Inferior parietal cortex (tissue), 1 donor: ENCODE measurements at regions not wholly inside any gene's neighbourhood (a gene's known extent, or its start where the extent isn't known, plus 50 kb on each side); places are given as distances from the start of the nearest gene placed in this dataset.
"Not testable (repeated sequence)": the region's sequence is repeated elsewhere in the genome, so short reads cannot be mapped to it uniquely, and the experiment has no call there.

Experiments used
- DNase-seq: peaks from one replicate; pipeline ENCODE4 v3.0.0-alpha.2; 2016; ENCODE audit errors: extremely low spot score

DNA sequence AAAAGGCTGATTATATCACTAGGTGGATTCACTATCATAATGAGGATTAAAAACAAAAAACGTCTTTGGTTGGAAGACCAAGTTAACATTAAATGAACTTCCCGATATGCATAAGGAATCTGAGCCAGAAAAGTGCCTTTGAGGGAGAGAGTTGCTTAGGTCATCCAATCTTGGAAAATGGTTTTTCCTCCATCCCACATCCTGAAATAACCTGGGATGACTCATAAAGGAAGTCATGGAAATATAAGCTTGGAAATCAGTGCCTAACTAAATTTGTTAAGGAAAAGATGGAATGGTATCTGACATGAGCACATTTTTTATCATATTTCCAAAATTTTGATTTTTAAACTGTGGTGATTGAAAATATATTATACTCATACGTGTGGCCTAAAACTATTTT, 66.0 kb downstream of the KBTBD8 start:
- DNase-seq = no peak

DNA sequence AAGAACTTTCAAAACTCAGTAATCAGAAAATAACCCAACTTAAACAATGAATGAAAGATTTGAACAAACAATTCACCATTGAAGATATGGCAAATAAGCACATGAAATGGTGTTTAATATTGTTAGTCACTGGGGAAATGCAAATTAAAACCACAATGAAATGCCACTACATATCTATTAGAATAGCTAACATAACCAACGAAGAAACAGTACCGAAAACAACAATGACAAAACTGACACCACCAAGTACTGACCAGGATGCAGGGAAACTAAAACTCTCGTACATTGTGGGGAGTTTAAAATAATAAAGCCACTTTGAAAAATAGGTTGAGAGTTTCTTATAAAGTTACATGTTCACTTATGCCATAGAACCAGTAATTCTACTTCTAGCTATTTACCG, 69.1 kb downstream of the KBTBD8 start:
- DNase-seq = no peak

DNA sequence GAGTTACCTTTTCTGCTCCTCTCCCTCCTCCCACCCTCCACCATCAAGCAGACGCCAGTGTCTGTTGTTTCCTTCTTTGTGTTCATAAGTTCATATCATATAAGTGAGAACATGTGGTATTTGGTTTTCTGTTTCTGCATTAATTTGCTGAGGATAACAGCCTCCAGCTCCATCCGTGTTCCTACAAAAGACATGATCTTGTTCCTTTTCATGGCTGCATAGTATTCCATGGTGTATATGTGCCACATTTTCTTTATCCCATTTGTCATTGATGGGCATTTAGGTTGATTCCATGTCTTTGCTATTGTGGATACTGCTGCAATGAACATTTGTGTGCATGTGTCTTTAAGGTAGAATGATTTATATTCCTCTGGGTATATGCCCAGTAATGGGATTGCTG, 74.5 kb downstream of the KBTBD8 start:
- not testable (repeated sequence) for DNase-seq

DNA sequence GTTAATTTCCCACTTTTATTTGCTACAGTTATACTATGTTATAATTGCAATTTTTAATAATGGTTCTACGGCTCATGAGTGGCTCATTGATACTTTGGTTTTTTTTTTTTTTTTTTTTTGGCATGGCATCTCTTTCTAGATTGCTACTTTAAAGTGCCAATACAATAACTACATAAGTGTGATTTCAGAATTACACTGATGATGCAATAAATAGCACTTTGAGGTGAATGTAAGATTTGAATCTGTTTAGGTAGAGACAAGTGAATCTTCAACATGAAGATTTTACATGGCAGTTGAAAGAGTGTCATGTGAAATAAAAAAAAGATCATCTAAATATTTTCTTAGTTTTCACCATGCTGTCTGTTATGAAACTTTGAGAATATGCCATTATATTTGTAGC, 75.7 kb downstream of the KBTBD8 start:
- DNase-seq = no peak

DNA sequence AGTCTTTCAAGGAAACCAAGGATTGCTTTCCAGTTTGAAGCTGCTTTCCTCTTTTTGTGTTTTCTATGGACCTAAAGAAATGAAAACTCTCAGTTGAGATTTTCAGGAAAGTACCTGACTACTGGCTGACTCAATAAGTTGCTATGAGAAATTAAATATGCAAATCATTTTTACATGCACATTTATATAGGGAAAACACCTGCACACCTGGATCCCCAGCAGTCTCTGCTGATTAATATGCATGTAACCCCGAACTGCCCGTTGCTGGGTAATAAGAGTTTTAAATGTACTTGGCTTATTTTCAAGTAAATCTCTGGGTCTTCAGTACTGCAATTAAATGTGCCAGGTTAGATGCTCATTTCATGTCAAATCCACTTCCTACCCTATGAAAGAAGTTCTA, 77.2 kb downstream of the KBTBD8 start:
- no peak for DNase-seq

DNA sequence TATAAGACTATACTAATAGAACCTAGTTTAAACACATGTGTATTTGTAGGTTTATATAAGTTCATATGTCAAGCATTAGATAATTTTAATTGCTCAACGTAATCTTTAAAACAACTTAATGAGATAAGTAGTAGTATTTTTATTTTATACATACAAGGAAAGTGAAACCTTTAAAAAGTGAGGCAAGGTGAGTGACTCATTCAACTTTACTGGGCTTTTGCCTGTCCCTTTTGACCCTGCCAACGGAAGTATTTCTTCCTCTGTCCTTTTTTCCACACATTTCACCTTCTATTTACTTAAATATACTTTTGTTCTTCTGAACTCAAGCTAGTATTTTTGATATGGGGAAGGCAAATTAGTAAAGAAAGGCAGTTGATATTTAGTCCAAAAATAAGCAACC, 78.5 kb downstream of the KBTBD8 start:
- no peak for DNase-seq

DNA sequence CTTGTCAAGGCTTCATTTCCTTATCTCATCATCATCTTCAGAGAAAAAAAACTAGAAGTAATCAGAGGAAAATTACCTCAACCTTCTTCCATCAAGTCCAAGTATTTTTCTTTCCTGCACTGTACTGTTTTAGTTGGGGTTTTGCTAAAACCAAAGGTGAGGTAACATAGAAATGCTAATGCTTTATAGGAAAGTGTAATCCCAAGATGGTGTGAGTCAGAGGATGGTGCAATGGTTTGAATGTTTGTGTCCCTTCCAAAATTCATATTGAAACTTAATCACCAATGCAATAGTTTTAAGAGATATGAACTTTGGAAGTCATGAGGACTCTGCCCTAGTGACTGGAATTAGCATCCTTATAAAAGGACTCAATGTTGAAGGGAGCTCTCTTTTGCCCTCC, 79.5 kb downstream of the KBTBD8 start:
- no peak for DNase-seq

DNA sequence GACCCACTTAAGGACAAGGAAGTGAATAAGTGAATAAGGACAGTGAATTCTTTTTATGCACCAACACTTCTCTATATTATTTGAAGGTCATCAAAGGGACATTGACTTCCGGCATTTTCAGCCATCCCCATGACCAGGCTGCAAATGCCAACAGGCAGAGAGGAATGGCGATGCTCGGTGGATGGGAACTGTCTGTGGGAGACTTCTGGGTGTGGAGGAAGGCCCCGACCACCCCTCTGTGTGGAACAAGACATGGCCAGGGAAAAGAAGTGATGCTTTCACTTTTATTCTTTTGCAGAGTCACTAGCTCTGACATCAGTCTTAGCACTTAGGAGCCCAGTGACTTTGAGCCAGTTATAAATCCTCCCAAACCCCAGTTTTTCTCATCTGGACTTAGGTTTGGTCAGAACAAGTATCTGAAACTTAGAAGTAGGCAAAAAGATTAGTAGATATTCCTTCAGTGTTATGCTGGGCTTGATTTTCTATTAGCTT, 84.5 kb downstream of the KBTBD8 start:
- DNase-seq = no peak

DNA sequence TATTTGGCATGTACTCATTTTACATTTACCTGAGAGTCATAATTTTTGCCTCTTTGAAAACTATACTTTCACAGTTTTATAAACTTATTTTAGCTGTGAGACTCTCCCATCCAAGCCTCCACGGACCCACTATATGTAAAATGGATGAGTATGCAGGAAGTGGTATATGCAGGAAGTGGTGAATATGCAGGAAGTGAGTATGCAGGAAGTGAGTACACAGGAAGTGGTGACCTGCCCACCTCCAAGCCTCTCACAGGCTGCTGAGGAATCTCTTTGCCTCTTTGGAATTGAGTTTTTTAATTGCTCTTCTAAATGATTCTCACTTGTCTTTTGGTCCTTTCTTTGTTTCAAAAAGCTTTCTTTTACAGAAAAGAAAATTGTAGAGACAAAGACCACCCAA, 85.2 kb downstream of the KBTBD8 start:
- no peak for DNase-seq

DNA sequence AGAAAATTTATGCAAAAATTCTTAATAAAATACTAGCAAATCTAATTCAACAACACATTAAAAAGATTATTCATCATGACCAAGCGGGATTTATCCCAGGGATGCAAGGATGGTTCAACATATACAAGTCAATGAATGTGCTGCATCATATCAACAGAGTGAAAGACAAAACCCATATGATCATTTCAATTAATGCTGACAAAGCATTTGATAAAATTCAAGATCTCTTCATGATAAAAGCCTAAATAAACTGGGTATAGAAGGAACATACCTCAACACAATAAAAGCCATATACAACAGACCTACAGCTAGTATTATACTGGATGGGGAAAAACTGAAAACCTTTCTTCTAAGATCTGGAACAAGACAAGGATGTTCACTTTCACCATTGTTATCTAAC, 89.7 kb downstream of the KBTBD8 start:
- DNase-seq = no peak

DNA sequence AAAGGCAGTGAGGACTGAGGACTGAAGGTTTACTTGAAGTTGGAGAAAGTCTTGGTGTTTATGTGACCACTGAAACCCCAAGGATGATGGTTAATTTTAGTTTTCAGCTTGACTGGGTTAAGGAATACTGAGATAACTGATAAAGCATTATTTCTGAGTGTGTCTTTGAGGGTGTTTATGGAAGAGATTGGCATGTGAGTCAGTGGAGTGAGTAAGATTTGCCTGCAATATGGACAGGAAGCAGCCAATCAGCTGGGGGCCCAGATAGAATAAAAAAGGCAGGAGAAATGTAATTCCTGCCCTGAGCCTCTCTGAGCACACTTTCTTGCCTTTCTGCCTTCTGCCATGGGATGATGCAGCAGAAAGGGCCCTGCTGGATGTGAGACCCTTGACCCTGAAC, 92.4 kb downstream of the KBTBD8 start:
- DNase-seq = no peak

DNA sequence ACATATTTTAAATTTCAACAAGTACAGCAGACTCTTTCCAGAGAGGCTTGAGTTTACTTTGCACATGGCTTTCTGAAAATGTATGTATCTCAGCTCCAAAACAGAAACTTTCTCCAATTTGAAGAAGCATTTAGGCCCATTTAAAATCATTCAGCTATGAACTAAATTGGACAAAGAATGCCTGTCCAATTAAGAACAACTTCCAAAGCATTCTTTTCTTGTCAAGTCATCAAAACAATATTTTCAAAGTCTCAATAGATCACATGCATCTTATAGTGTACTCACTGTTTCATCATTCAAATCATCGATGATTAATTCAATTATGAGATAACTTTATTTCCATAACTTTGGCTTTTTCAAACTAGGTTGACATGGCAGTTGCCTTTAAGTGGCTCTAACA, 95.2 kb downstream of the KBTBD8 start:
- no peak for DNase-seq

DNA sequence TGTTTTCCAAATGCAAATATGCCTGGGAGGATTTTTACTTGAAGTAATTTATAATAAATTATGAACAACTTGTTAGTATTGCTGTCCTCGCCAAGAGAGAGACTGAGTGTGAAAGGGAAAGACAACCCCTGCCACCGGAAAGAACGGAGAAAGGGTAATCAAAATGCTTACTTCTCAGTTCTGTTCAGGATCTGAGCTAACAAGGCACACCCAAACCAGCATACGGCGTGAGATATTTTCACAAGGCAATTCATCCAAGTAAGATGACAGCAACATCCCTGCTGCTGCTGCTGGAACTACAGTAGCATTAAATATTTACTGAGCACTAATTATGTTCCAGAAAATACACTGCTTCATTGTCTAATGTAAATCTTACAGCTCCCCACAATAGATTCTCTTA, 96.1 kb downstream of the KBTBD8 start:
- no peak for DNase-seq

DNA sequence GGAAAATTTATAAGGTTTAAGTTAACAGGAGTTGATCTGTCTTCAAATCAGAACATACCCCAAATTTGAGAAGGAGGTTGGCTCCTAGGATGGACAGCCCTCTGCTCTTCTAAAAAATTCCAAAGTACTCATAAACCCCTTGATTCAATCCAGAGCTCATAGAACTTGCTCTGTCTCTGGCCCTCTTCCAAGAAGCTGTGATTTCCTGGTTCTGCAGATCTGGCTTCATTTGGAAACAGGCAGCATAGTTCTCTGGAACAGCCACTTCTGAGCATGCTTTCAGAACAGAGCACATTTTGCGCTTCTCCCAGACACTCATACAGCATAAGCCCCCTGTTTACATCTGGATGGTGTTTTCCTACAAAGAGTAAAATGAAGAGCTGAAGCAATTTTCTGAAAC, 96.7 kb downstream of the KBTBD8 start:
- DNase-seq = no peak

DNA sequence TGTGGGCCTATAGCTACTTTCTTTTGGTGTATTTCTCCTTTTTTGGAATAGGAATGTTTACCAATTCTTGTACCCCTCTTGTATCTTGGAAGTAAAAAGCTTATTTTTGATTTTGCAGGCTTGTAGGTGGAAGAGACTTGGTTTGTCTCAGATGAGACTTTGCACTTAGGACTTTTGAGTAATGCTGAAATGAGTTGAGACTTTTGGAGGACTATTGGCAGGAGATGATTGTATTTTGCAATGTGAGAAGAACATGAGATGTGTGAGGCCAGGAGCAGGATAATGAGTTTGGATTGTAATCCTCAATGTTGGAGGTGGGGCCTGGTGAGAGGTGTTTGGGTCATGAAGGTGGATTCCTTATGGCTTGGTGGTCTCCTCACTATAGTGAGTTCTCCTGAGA, 106.3 kb downstream of the KBTBD8 start:
- DNase-seq = no peak

DNA sequence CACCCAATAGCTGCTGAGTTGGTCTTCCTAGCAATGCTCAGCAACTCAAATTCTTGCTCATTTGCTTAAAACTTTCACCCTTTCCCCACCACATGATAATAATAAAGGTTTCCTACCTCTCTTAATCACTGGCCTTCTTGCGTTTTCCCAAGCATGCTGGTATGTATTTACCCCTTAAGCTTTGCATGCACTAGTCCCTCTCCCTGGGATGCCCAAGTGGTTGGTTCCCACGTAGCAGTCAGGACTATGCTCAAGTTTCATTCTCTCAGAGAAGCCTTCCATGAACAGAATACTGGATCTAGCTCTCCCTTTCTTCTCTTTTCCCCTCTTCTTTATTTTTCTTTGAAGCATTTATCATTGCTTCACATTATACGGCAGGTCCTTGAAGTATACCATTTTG, 108.8 kb downstream of the KBTBD8 start:
- no peak for DNase-seq

DNA sequence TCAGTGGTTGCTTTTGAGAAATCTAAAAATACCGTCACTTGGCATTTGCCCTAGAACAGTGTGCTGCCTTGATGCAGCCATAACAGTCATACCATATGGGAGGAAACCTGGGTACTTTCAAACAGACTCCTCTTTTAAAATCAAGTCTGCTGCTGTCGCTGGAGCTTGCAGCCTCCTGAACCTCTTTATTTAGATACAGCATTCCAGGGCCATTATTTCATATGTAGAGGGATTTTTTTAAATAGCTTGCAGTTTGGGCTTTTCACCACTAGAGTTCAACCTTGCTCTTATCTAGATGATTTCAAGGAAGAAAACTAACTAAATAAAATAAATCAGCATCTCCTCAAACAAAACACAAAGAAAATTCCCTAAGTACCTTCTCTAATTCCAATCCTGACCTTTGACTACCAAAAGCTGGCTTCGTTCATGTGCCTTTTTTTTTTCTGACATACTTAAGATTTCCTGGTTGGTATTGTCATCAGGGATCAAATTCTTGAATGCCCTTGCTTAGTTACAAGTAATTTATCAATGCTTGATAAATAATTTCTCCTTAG, 111.6 kb downstream of the KBTBD8 start:
- DNase-seq = peak; percentile 76

DNA sequence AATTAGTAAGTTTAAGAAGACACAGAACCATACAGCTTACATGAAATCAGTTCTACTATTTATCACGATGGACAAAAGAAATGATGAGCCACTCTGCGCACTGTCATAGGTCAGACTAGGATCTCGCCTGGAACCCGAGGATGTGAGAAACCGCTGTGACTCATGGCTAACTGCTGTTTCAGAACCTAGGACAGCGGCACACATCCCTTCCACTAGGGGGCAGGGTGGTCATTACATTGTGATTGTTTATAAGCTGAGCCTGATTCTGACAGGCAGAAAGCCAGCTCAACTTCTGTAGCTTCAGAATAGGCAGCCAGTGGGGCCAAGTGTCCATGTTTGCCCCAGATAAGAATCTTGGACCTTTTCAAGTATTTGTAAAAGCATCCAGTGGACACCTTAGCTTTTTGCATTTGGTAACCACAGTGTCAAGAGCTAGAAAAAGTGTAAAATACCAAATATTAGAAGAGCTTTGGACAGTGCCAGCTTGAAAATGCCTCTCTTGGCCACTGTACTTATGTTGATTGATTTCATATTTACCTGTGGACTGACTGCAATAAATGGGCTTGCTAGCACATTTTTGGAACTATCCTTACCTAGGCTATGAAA, 115.8 kb downstream of the KBTBD8 start:
- peak; percentile 91 for DNase-seq

DNA sequence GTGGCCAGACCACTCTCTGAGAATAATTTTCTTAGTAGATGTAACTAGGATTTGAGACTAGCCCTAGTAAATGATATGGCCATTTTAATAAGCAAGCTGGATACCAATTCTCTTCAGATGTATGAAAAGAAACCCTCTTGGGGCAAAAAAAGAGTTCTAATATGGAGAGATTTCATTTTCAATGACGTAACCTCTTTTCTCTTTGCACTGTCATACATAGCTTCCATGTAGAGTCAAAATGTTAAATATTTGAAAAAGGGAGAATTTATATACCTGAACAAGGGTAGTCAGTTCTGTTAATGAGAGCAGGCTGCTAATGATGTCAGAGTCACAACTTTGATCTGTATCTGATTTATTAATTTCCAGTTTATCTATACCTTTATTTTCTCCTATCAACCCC, 120.0 kb downstream of the KBTBD8 start:
- DNase-seq = no peak

DNA sequence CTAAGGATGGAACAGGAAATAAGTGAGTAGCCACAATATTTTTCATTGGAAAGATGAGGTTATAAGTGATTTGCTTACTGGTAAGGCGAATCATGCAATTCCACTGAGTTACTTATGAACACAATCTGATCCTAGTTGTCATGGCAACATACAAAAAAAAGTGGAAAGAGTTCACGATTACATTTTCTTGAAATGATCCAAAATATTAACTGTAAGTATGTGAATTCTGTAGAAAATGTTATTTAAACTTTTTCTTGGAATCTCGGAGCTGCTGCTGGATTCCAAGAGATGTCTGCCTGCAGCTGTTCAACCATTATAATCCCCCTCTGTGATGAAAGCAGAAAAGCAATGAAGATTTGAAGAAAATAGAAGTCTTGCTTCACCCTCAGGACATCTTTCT, 120.5 kb downstream of the KBTBD8 start:
- no peak for DNase-seq

DNA sequence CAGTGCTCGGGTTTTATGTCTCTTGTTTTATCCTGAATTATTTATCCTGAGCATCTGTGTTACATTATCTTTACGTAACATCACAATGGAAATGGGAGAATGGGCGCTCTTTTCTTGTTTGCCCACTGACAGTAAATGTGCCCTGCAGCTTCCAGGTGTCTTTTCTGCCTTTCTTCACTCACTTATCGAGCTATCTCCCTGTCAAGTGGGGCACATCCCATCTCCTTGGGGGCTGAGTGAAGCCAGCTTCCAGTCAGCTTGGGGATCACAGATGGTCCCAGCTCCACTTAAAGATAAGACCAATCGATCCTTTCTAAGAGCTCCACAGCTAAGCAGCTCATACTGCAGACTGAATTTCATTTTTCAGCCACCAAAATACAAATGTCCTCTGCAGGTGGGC, 125.8 kb downstream of the KBTBD8 start:
- no peak for DNase-seq

DNA sequence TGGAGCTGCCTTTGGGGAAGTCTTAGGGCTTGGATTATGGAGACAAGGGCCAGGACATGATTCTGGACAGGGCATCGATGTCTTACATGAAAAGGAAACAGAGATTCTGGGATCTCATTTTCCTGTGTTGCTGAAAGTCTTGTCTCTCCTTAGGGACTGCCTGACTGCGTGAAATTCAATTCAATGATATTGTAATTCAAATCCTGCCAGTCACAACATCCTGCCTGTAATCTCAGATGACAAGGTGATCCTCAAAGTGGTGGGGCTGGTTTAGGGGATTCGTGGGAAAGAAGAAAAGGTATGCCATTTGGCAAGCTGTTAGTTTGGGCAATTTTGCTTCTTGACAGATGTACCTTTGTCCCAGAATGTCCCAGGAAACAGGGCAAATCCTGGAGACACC, 129.1 kb downstream of the KBTBD8 start:
- no peak for DNase-seq

DNA sequence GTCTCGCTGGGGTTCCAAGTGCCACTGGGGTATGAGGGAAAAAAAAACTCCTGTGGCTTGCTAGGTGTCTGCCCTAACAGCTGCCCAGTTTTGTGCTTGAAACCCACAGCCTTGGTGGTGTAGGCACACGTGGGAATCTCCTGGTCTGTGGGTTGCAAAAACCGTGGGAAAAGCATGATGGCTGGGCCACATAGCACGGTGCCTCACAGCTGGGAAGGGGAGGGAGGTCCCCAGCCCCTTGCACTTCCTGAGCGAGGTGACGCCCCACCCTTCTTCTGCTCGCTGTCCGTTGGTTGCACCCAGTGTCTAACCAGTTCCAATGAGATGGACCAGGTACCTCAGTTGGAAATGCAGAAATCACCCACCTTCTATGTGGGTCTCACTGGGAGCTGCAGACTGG, 144.3 kb downstream of the KBTBD8 start:
- DNase-seq = no peak

DNA sequence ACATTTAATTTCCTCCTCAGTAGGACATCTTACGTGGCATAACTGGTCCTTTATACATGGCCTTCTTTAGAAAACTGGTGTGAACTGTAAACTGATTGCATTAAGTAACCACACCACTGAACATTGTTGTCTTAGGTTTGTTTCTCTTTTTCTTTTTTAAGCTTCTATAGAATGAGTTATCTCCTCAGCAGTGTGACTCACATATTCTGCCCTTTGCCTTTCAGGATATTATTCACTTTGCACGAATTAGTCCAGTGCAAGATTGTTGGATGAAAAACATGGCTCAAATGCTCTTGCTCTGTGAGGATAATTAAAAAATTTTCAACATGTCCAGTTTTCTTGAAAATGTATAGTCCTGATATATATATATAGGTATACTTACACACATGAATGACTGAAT, 147.6 kb downstream of the KBTBD8 start:
- DNase-seq = no peak
